ENCODE measurements at regions not wholly inside any gene's neighbourhood (a gene's known extent, or its start where the extent isn't known, plus 50 kb on each side); places are given as distances from the start of the nearest gene placed in this dataset.

GRCh38 chr3:31219131-31219843, 313.4 kb upstream of the STT3B start:
- intact Hi-C loops (cut with DNase I) = no loop called here
- Histone ChIP-seq H3K4me1 (no peaks in the 10 kb centered on the region), H3K36me3 (replicated peaks in 1 of 2; ENCODE audit: insufficient read depth in 1 of 2, low read depth in 2 of 2) (no peaks in the 10 kb centered on the region), H3K27ac (no peak overlapping the region), H3K27me3 (no peaks in the 10 kb centered on the region), H3K4me3 (no peak overlapping the region), H3K9me3 (no peaks in the 10 kb centered on the region)
- 44 to 56% methylated on average over 2 of the region's 2 CpGs for WGBS, 2 donors
- DNase-seq = no peak
- no peak for TF ChIP-seq CTCF (IDR thresholded peaks at IDR 0.05)
- no peak for TF ChIP-seq POLR2A (IDR thresholded peaks at IDR 0.05)
- no peak for ATAC-seq

GRCh38 chr3:31220431-31220830, 312.3 kb upstream of the STT3B start:
- Histone ChIP-seq H3K36me3 (replicated peaks in 1 of 2; ENCODE audit: insufficient read depth in 1 of 2, low read depth in 2 of 2) (no peaks in the 10 kb centered on the region), H3K27me3 (no peaks in the 10 kb centered on the region), H3K4me3 (no peak overlapping the region), H3K9me3 (no peaks in the 10 kb centered on the region), H3K4me1 (no peaks in the 10 kb centered on the region), H3K27ac (no peak overlapping the region)
- WGBS, 2 donors = 77 to 79% methylated on average over 4 of the region's 4 CpGs
- DNase-seq = no peak
- intact Hi-C loops (cut with DNase I) = no loop called here
- ATAC-seq = no peak
- no peak for TF ChIP-seq POLR2A (IDR thresholded peaks at IDR 0.05)
- TF ChIP-seq CTCF (IDR thresholded peaks at IDR 0.05) = no peak

GRCh38 chr3:31223278-31223677, 309.4 kb upstream of the STT3B start:
- H3K27me3 ChIP-seq = no peaks in the 10 kb centered on the region
- TF ChIP-seq CTCF (IDR thresholded peaks at IDR 0.05) = no peak
- TF ChIP-seq POLR2A (IDR thresholded peaks at IDR 0.05) = no peak
- WGBS, 2 donors = 70 to 87% methylated on average over 4 of the region's 4 CpGs
- DNase-seq = no peak
- no peaks in the 10 kb centered on the region for H3K4me1 ChIP-seq
- no peaks in the 10 kb centered on the region for H3K9me3 ChIP-seq
- no peak overlapping the region for H3K27ac ChIP-seq
- no peaks in the 10 kb centered on the region for H3K36me3 ChIP-seq (replicated peaks in 1 of 2; ENCODE audit: insufficient read depth in 1 of 2, low read depth in 2 of 2)
- intact Hi-C loops (cut with DNase I) = no loop called here
- no peak for ATAC-seq
- H3K4me3 ChIP-seq = no peak overlapping the region

GRCh38 chr3:31224936-31225335, 307.8 kb upstream of the STT3B start:
- no peaks in the 10 kb centered on the region for H3K9me3 ChIP-seq
- no peaks in the 10 kb centered on the region for H3K4me1 ChIP-seq
- intact Hi-C loops (cut with DNase I) = no loop called here
- no peaks in the 10 kb centered on the region for H3K27me3 ChIP-seq
- no peaks in the 10 kb centered on the region for H3K36me3 ChIP-seq (replicated peaks in 1 of 2; ENCODE audit: insufficient read depth in 1 of 2, low read depth in 2 of 2)
- H3K4me3 ChIP-seq = no peak overlapping the region
- ATAC-seq (no peak), DNase-seq (no peak)
- WGBS, 2 donors = 64 to 85% methylated on average over 4 to 5 of the region's 5 CpGs
- no peak overlapping the region for H3K27ac ChIP-seq
- TF ChIP-seq POLR2A (IDR thresholded peaks at IDR 0.05) (no peak), CTCF (IDR thresholded peaks at IDR 0.05) (no peak)

GRCh38 chr3:31225923-31226322, 306.8 kb upstream of the STT3B start:
- intact Hi-C loops (cut with DNase I) = no loop called here
- Histone ChIP-seq H3K9me3 (no peaks in the 10 kb centered on the region), H3K36me3 (replicated peaks in 1 of 2; ENCODE audit: insufficient read depth in 1 of 2, low read depth in 2 of 2) (no peaks in the 10 kb centered on the region), H3K27me3 (no peaks in the 10 kb centered on the region), H3K27ac (no peak overlapping the region), H3K4me3 (no peak overlapping the region), H3K4me1 (no peaks in the 10 kb centered on the region)
- no peak for DNase-seq
- WGBS, 2 donors = 61 to 77% methylated on average over 3 of the region's 3 CpGs
- no peak for ATAC-seq
- TF ChIP-seq POLR2A (IDR thresholded peaks at IDR 0.05) (no peak), CTCF (IDR thresholded peaks at IDR 0.05) (no peak)

All from body of pancreas (tissue), 4 donors.